Panc1 (cell line): ENCODE measurements at regions not wholly inside any gene's neighbourhood (a gene's known extent, or its start where the extent isn't known, plus 50 kb on each side); places are given as distances from the start of the nearest gene placed in this dataset.

ENCODE experiments used
- ATAC-seq: fragments of 200-7000 bp; cut with Tn5 transposase; 2 replicates; pipeline ENCODE4 v1.9.1; 2020; ENCODE audit warnings: mild to moderate bottlenecking, moderate library complexity
- BruUV-seq: library from RNA; stranded (reverse); fragments of 400-500 nt; replicated peaks from 2 replicates; lab custom pipeline; 2021; lab: Mats Ljungman, UMichigan
- CTCF ChIA-PET: fragments of 300-600 bp; sonication (Branson Sonifier 250); formaldehyde crosslinking; loops from one replicate; lab custom pipeline; 2022; ENCODE audit warnings: antibody characterized with exemption; lab: Charles Lee
- POLR2A ChIA-PET: fragments of 300-600 bp; sonication (Branson Sonifier 250); formaldehyde crosslinking; loops from one replicate; lab custom pipeline; 2022; ENCODE audit warnings: antibody characterized with exemption; lab: Charles Lee
- DNase-seq: peaks from one replicate; pipeline ENCODE4 v3.0.0-alpha.2; 2010; ENCODE audit warnings: low read depth, low spot score
- H3K27ac ChIP-seq: 2 replicates; pipeline ENCODE4 v1.5.1; 2011; ENCODE audit warnings: mild to moderate bottlenecking, low read length, inconsistent platforms
- H3K27me3 ChIP-seq: fragments of 200-500 bp; sonication (Bioruptor generic); 2 replicates; pipeline ENCODE4 v1.6.0; 2014; ENCODE audit warnings: low read length, inconsistent platforms; ENCODE audit not compliant: control insufficient read depth, insufficient read depth
- H3K36me3 ChIP-seq: fragments of 200-500 bp; sonication (Bioruptor generic); 2 replicates; pipeline ENCODE4 v1.5.1; 2014; ENCODE audit warnings: inconsistent platforms, mild to moderate bottlenecking, low read length, moderate library complexity; ENCODE audit not compliant: control insufficient read depth, insufficient read depth
- H3K4me1 ChIP-seq: 2 replicates; pipeline ENCODE4 v1.5.1; 2011; ENCODE audit warnings: inconsistent platforms, mild to moderate bottlenecking, low read length, moderate library complexity; ENCODE audit not compliant: control insufficient read depth, insufficient read depth
- H3K4me3 ChIP-seq, 2 experiments: 2 replicates each; pipeline ENCODE4 v1.5.1; 2011 to 2012; ENCODE audit warnings: low read depth in 2 of 2, low read length in 2 of 2, mild to moderate bottlenecking in 2 of 2, inconsistent platforms in 1 of 2, moderate library complexity in 1 of 2
- H3K9me3 ChIP-seq: fragments of 200-500 bp; sonication (Bioruptor generic); 2 replicates; pipeline ENCODE4 v1.5.1; 2014; ENCODE audit warnings: low read depth, mild to moderate bottlenecking, inconsistent platforms, low read length, moderate library complexity; ENCODE audit not compliant: control insufficient read depth, insufficient read depth
- CTCF ChIP-seq: fragments of 450-650 bp; IDR thresholded peaks from 2 replicates; pipeline ENCODE4 v1.5.1; 2017; ENCODE audit warnings: mild to moderate bottlenecking
- POLR2AphosphoS5 ChIP-seq: IDR thresholded peaks from 2 replicates; pipeline ENCODE4 v1.6.1; 2012; ENCODE audit warnings: mild to moderate bottlenecking, low read depth, low read length, moderate library complexity
- REST ChIP-seq, 2 experiments: IDR thresholded peaks; 2 replicates each; pipeline ENCODE4 v1.6.1; 2011 to 2012; ENCODE audit warnings: low read depth in 2 of 2, control low read depth in 1 of 2, low read length in 1 of 2, mild to moderate bottlenecking in 1 of 2, moderate library complexity in 1 of 2; ENCODE audit not compliant: insufficient read depth in 1 of 2
- SIN3A ChIP-seq: IDR thresholded peaks from 2 replicates; pipeline ENCODE4 v1.6.1; 2012; ENCODE audit warnings: low read depth, mild to moderate bottlenecking, low read length, moderate library complexity, borderline replicate concordance; ENCODE audit not compliant: insufficient read depth
- TCF7L2 ChIP-seq: IDR thresholded peaks from 2 replicates; pipeline ENCODE4 v1.6.1; 2011; ENCODE audit warnings: mild to moderate bottlenecking, low read depth, low read length, inconsistent platforms
- in situ Hi-C: cut with HindIII; loops from 2 replicates; pipeline ENCODE4 v1.10.0; 2016; ENCODE audit warnings: low sequenced_read_pairs, low pct_unique_long_range_greater_than_20kb
- intact Hi-C: fragments of 100-400 bp; cut with micrococcal nuclease; formaldehyde crosslinking; loops from one replicate; pipeline ENCODE4 v1.10.0; 2022; ENCODE audit not compliant: unreplicated experiment

GRCh38 chr1:238961790-238962189 lies 424.6 kb upstream of the CHRM3 start:
- no peaks in the 10 kb centered on the region for H3K36me3 ChIP-seq
- intact Hi-C loops: no loop called here
- POLR2A ChIA-PET: no interaction called here

GRCh38 chr1:238960071-238960470 lies 426.3 kb upstream of the CHRM3 start:
- Histone ChIP-seq H3K4me1 (no peaks in the 10 kb centered on the region), H3K9me3 (no peaks in the 10 kb centered on the region), H3K27me3 (no peaks in the 10 kb centered on the region), H3K4me3 (no peak overlapping the region), H3K27ac (no peak overlapping the region), H3K36me3 (no peaks in the 10 kb centered on the region)
- DNase-seq (no peak), ATAC-seq (no peak)
- POLR2A ChIA-PET: no interaction called here
- in situ Hi-C loops (no loop called here), intact Hi-C loops (no loop called here)
- BruUV-seq: no TSS peak
- CTCF ChIA-PET: no interaction called here
- TF ChIP-seq TCF7L2 (no peak), REST (IDR thresholded peaks at IDR 0.05; ENCODE audit: insufficient read depth in 1 of 2, low read depth in 2 of 2, low read length in 1 of 2) (no peak), POLR2AphosphoS5 (no peak), SIN3A (no peak), CTCF (no peak)

More at GRCh38 chr1:238961790-238962189, 424.6 kb upstream of the CHRM3 start:
- Histone ChIP-seq H3K4me1 (no peaks in the 10 kb centered on the region), H3K4me3 (no peak overlapping the region), H3K9me3 (no peaks in the 10 kb centered on the region), H3K27me3 (no peaks in the 10 kb centered on the region), H3K27ac (no peak overlapping the region)
- DNase-seq (no peak), ATAC-seq (no peak)
- TF ChIP-seq SIN3A (no peak), CTCF (no peak), POLR2AphosphoS5 (no peak), REST (IDR thresholded peaks at IDR 0.05; ENCODE audit: insufficient read depth in 1 of 2, low read depth in 2 of 2, low read length in 1 of 2) (no peak), TCF7L2 (no peak)
- CTCF ChIA-PET: no interaction called here
- in situ Hi-C loops: no loop called here
- BruUV-seq: no TSS peak
